Glomerular endothelial cell (primary cell): ENCODE measurements at regions not wholly inside any gene's neighbourhood (a gene's known extent, or its start where the extent isn't known, plus 50 kb on each side); places are given as distances from the start of the nearest gene placed in this dataset.
"Not testable (repeated sequence)": the region's sequence is repeated elsewhere in the genome, so short reads cannot be mapped to it uniquely, and the experiment has no call there.

Source experiments
- DNase-seq: peaks from one replicate; pipeline ENCODE4 v3.0.0-alpha.2; 2011; ENCODE audit warnings: low read depth, low spot score; ENCODE audit errors: extremely low read depth

DNA sequence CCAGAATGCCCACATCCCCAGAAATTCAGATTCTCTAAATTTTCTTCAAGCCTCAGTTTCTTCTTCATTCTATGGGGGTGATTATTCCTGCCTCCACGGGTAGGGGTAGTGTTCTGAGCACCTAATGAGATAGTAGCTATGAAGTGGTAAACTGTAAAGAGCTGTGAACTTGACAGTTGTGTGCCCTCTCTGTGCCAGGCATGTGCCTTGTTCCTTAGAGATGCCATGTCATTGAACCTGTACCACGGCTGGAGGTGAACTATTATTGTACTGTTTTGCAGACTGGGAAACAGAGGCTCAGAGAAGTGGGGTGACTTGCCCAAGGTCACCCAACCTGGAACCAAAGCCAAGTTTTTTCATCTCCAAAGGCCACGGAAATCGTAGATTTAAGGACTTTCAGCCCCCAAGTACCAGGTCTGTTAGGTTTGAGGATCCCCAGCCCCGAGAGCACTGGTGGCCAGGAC, 67.7 kb upstream of the SIRPA start:
- DNase-seq, result no peak

GRCh38 chr20:1825938-1826445, 69.2 kb upstream of the SIRPA start:
- DNase-seq, result no peak

DNA sequence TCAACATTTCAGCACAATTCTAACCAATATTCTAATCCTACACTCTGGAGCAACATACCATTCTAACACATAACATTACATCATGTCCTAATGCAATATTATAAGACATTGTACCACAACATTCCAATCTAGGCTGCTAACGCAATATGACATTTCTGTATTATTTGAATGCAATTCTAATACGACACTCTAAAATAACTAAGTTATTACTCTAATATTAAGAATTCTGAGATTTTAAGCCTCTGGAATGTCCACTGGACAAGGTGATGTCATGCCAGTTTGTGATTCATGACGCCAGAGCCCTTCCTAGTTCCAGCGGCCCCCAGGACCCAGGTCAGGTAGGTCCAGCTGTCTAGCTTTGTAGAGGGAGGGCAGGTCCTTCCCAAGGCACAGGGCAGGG, 69.7 kb upstream of the SIRPA start:
- DNase-seq, result no peak

- no peak for DNase-seq
Observed at GRCh38 chr20:1824834-1825233, 70.4 kb upstream of the SIRPA start.

- DNase-seq, result no peak
Observed at GRCh38 chr20:1824181-1824580, 71.0 kb upstream of the SIRPA start.

DNA sequence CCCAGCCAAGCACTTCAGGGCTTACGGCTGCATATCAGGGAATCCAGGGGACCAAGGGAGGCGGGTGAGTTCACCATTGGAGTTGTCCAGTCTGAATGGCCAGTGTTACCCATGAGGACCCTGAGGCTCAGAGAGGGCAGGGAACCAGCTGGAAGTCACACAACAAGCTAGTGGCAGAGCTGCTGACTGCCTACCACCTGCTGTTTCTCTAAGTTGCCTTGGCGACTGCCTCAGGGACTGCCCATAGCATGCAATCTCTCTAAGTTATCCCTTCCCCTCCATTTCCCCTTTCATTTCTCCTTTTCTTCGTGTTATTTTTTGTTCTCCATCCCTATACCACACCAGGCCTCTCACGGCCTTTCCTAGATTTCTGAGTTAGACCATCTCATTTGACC, 71.8 kb upstream of the SIRPA start:
- DNase-seq, result no peak

DNA sequence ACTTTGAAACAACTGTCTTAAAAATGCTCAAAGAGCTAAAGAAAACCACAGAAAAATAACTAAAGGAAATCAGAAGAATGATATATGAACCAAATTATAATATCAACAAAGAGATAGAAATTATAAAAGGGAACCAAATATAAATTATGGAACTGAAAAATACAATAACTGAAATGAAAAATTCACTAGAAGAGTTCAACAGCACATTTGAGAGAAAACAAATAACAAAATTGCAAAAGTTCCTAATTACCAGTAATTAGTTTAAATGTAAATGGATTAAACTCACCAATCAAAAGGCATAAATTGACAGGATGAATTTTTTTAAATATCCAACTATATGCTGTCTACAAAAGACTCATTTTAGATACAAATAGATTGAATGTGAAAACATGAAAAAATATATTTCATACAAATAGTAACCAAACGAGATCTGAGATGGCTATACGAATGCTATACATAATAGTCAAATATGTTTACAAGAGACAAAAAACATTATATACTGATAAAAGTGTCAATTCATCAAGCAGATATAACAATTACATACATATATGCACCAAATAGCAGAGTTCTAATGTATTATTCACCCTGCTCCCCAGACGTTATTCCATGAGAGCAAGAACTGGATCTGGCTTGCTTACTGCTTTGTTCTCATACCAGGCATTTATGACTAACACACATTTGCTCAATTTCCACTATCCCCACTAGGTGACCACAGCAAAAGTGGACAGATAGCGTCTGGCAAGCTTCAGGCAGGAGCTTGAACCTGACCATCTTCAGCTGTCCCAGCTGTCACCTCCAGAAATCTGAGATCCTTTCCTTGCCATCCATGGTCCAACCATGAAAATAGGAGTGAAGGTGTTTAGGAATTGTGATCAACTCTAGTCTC, 72.4 kb upstream of the SIRPA start:
- DNase-seq, result no peak

GRCh38 chr20:1820138-1821079, 74.8 kb upstream of the SIRPA start:
- no peak for DNase-seq

DNA sequence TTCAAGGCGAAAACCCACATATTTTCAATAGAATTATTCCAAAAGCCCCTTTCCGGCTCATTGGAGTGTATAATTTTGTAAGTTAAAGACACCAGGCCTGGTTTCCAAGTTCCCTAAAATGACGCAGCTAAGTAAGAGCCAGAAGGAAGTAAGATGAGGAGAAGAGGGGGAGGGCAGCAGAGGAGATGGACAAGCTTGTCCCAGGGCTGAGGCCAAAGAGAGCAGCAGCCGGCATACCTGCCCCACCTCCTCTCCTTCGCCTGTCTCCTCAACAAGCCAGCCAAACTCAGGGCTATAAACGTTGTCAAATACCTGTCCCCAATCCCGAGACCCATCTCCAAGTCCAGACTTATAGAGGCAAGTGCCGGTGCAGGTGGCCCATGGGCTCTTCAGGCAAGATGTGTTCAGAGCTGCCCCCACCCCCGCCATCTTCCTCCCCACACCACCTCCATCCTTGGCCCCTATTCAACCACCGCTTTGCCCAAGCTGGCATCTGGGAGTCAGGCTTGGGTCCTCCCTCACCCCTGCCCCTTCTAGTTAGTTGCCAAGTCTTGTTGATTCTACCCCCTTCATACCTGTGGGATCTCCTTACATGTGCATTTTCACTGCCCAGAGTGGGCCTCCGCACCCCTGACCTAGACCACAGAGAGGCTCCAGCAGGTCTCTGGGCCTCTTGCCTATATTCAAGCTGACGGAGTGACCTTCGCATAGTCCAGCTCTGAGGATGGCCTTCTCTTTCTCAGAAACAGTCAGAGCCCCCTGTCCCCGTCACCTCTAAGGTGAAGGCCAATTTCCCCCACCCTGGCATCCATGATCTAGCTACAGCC, 75.7 kb upstream of the SIRPA start:
- no peak for DNase-seq

GRCh38 chr20:1818895-1819294, 76.3 kb upstream of the SIRPA start:
- no peak for DNase-seq

DNA sequence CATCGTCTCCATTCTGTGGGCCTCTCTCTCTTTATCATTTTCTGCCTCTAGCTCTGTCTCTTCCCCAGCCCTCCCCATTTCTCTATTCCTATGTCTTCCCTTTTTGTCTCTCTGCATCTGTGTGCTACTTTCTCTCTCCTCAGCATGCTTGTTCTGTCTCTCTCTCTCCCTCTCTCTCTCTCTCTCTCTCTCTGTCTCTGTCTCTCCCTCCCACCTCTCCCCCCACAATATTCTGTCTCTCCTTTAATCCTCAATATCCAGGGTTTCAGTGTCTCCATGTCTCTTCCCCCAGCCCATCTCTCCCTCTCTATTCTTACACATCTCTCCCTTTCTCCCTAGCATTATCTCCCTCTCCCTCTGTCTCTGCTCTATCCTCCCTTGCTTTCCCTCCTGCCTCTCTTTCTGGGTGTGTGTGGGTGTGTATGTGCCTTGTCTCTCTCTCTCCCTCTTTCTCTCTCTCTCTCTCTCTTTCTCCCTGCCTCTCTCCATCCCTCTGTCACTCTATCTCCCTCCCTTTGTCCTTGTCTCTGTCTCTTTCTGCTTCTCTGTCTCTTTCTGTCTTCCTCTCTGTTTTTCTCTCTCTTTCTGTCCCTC, 76.9 kb upstream of the SIRPA start:
- DNase-seq, result no peak

DNA sequence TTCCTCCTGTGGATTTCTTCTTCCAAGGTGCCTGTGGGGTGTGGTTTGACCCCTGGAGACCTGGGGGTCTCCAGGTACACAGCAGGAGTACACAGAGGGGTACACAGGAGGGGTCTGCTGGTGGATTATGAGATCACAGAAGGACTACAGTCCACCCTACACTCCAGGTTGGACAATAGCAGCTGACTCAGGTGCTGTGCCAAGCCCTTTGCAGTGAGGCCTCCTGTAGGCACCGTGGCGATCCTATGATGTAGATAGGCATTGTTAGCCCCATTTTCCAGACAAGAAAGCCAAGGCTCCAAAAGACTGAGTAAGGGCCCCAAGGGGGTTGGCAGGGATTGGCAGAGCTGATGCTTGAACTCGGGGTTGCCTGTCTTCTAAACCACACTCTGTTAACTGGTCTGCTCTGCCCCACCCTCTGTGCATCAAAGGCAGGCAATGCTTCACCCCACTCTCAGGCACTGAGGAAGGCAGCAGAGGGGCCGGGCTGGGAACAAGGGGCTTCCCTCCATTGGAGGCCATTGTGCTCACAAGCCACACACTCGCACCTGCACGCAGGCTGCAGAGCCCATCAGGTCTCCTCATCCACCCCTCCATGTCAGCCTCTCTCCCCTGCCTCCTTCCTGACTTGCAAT, 77.5 kb upstream of the SIRPA start:
- DNase-seq, result no peak

- no peak for DNase-seq
Observed at GRCh38 chr20:1816384-1817381, 78.5 kb upstream of the SIRPA start.

- no peak for DNase-seq
Observed at GRCh38 chr20:1815502-1816085, 79.6 kb upstream of the SIRPA start.

DNA sequence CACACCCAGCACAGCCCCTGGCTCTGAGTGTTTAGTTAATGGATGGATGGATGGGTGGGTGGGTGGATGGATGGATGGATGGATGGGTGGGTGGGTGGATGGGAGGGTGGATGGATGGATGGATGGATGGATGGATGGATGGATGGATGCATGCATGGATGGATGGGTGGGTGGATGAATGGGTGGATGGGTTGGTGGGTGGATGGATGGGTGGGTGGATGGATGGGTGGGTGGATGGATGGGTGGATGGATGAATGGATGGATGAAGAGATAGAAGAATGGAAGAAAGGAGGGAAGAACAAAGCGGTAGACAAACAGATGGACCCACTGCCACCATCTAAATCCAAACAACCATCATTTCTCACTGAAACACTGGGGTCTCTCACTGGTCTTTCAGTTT, 80.3 kb upstream of the SIRPA start:
- DNase-seq, result not testable (repeated sequence)

- no peak for DNase-seq
Observed at GRCh38 chr20:1813674-1814635, 81.3 kb upstream of the SIRPA start.

GRCh38 chr20:1813101-1813529, 82.1 kb upstream of the SIRPA start:
- peak; percentile 58 for DNase-seq
